GM12891 (cell line): ENCODE measurements at regions not wholly inside any gene's neighbourhood (a gene's known extent, or its start where the extent isn't known, plus 50 kb on each side); places are given as distances from the start of the nearest gene placed in this dataset.

ENCODE experiments used
- PAX5 ChIP-seq: IDR thresholded peaks from 2 replicates; pipeline ENCODE4 v1.6.1; 2011; ENCODE audit warnings: low read length, moderate library complexity, mild to moderate bottlenecking; ENCODE audit not compliant: insufficient read depth, severe bottlenecking
- POLR2A ChIP-seq: IDR thresholded peaks from 2 replicates; pipeline ENCODE4 v1.6.1; 2011; ENCODE audit warnings: low read depth, low read length, control low read depth
- POLR2AphosphoS5 ChIP-seq: IDR thresholded peaks from 2 replicates; pipeline ENCODE4 v1.6.1; 2011; ENCODE audit warnings: low read depth, low read length, control low read depth
- TAF1 ChIP-seq: IDR thresholded peaks from 2 replicates; pipeline ENCODE4 v1.6.1; 2011; ENCODE audit warnings: low read depth, low read length, control low read depth

DNA sequence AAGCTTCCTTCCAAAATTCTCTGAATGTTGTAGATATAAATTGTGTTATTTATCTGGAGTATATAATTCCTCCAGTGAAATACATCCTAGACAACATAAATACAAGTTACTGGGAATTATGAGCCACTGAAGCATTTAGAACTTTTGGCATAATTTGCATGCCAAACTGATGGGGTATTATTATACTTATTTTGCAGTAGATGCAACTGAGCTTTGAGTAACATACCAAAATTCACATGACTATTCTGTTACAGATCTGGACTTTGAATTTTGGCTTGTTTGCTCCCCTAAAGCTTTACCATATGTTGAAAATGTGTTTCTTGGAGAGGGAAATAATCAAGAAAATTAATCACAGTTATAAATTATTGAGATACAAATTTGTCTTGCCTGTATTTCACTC is 372.5 kb downstream of the CDH11 start:
- TF ChIP-seq TAF1 (no peak), POLR2AphosphoS5 (no peak), POLR2A (no peak), PAX5 (no peak)
